Subcutaneous abdominal adipose tissue (tissue), 5 donors: ENCODE measurements at regions not wholly inside any gene's neighbourhood (a gene's known extent, or its start where the extent isn't known, plus 50 kb on each side); places are given as distances from the start of the nearest gene placed in this dataset.

ENCODE experiments used
- H3K27ac ChIP-seq: one replicate; pipeline ENCODE4 v1.7.0; 2013; ENCODE audit warnings: low read depth, mild to moderate bottlenecking, inconsistent platforms, low read length, moderate library complexity
- H3K27me3 ChIP-seq, 5 donors: one replicate each; pipeline ENCODE4 v1.7.0; 2013; ENCODE audit warnings: low read length in 5 of 5, inconsistent platforms in 1 of 5; ENCODE audit not compliant: control insufficient read depth in 5 of 5, insufficient read depth in 4 of 5
- H3K36me3 ChIP-seq, 5 donors: one replicate each; pipeline ENCODE4 v1.7.0; 2013; ENCODE audit warnings: low read length in 5 of 5; ENCODE audit not compliant: control insufficient read depth in 5 of 5, insufficient read depth in 5 of 5
- H3K4me1 ChIP-seq, 5 donors: one replicate each; pipeline ENCODE4 v1.7.0; 2013; ENCODE audit warnings: low read length in 5 of 5, mild to moderate bottlenecking in 3 of 5, moderate library complexity in 1 of 5; ENCODE audit not compliant: control insufficient read depth in 5 of 5, insufficient read depth in 5 of 5
- H3K4me3 ChIP-seq, 5 donors: one replicate each; pipeline ENCODE4 v1.7.0; 2013; ENCODE audit warnings: low read length in 5 of 5, low read depth in 1 of 5
- H3K9ac ChIP-seq, 5 donors: one replicate each; pipeline ENCODE4 v1.7.0; 2013; ENCODE audit warnings: low read length in 5 of 5, mild to moderate bottlenecking in 4 of 5, moderate library complexity in 3 of 5
- H3K9me3 ChIP-seq, 5 donors: one replicate each; pipeline ENCODE4 v1.7.0; 2013; ENCODE audit warnings: low read length in 5 of 5; ENCODE audit not compliant: control insufficient read depth in 5 of 5
- donor health status: healthy.
- donor health status: healthy.
- donor health status: healthy.
- donor health status: healthy.
- donor health status: healthy.

GRCh38 chr14:44010071-44010470 is 497.0 kb downstream of the FSCB start:
- no peaks in the 10 kb centered on the region for H3K36me3 ChIP-seq
- H3K9ac ChIP-seq = no peak overlapping the region
- H3K27ac ChIP-seq = no peak overlapping the region
- no peak overlapping the region for H3K4me3 ChIP-seq
- H3K27me3 ChIP-seq = no peaks in the 10 kb centered on the region
- H3K4me1 ChIP-seq = no peaks in the 10 kb centered on the region
- H3K9me3 ChIP-seq = peaks cover 0 to 3% (median 0%) of the 10 kb centered on the region in 5 donors

GRCh38 chr14:44009642-44010041 is 497.4 kb downstream of the FSCB start:
- no peaks in the 10 kb centered on the region for H3K4me1 ChIP-seq
- H3K36me3 ChIP-seq = no peaks in the 10 kb centered on the region
- H3K9me3 ChIP-seq = peaks cover 0 to 3% (median 0%) of the 10 kb centered on the region in 5 donors
- no peaks in the 10 kb centered on the region for H3K27me3 ChIP-seq
- no peak overlapping the region for H3K27ac ChIP-seq
- no peak overlapping the region for H3K9ac ChIP-seq
- no peak overlapping the region for H3K4me3 ChIP-seq

GRCh38 chr14:43988989-43989388 is 518.1 kb downstream of the FSCB start:
- Histone ChIP-seq H3K27ac (no peak overlapping the region), H3K4me1 (no peaks in the 10 kb centered on the region), H3K9ac (no peak overlapping the region), H3K27me3 (no peaks in the 10 kb centered on the region), H3K9me3 (no peaks in the 10 kb centered on the region), H3K4me3 (no peak overlapping the region), H3K36me3 (no peaks in the 10 kb centered on the region)

GRCh38 chr14:43983721-43984120 is 523.4 kb downstream of the FSCB start:
- Histone ChIP-seq H3K9me3 (peaks cover 0 to 3% (median 0%) of the 10 kb centered on the region in 5 donors), H3K4me1 (no peaks in the 10 kb centered on the region), H3K27me3 (no peaks in the 10 kb centered on the region), H3K9ac (no peak overlapping the region), H3K36me3 (no peaks in the 10 kb centered on the region), H3K27ac (no peak overlapping the region), H3K4me3 (no peak overlapping the region)

GRCh38 chr14:43981135-43981768 is 525.8 kb downstream of the FSCB start:
- no peaks in the 10 kb centered on the region for H3K27me3 ChIP-seq
- no peaks in the 10 kb centered on the region for H3K4me1 ChIP-seq
- no peak overlapping the region for H3K27ac ChIP-seq

GRCh38 chr14:43956741-43957140 is 550.3 kb downstream of the FSCB start:
- Histone ChIP-seq H3K4me1 (no peaks in the 10 kb centered on the region), H3K9ac (no peak overlapping the region)

More at GRCh38 chr14:43981135-43981768, 525.8 kb downstream of the FSCB start:
- H3K9me3 ChIP-seq = peaks cover 0 to 3% (median 0%) of the 10 kb centered on the region in 5 donors
- H3K9ac ChIP-seq = no peak overlapping the region
- no peaks in the 10 kb centered on the region for H3K36me3 ChIP-seq
- no peak overlapping the region for H3K4me3 ChIP-seq

GRCh38 chr14:43949400-43949799 is 557.7 kb downstream of the FSCB start:
- no peaks in the 10 kb centered on the region for H3K27me3 ChIP-seq
- no peaks in the 10 kb centered on the region for H3K4me1 ChIP-seq
- H3K4me3 ChIP-seq = no peak overlapping the region
- no peaks in the 10 kb centered on the region for H3K36me3 ChIP-seq
- H3K9ac ChIP-seq = no peak overlapping the region
- no peak overlapping the region for H3K27ac ChIP-seq
- H3K9me3 ChIP-seq = no peaks in the 10 kb centered on the region

More at GRCh38 chr14:43956741-43957140, 550.3 kb downstream of the FSCB start:
- Histone ChIP-seq H3K27me3 (no peaks in the 10 kb centered on the region), H3K27ac (no peak overlapping the region), H3K9me3 (no peaks in the 10 kb centered on the region), H3K4me3 (no peak overlapping the region), H3K36me3 (no peaks in the 10 kb centered on the region)

GRCh38 chr14:43939836-43940235 is 567.2 kb downstream of the FSCB start:
- no peaks in the 10 kb centered on the region for H3K27me3 ChIP-seq
- H3K9me3 ChIP-seq = peaks cover 0 to 7% (median 0%) of the 10 kb centered on the region in 5 donors
- H3K36me3 ChIP-seq = no peaks in the 10 kb centered on the region
- H3K4me3 ChIP-seq = no peak overlapping the region
- H3K4me1 ChIP-seq = no peaks in the 10 kb centered on the region
- H3K9ac ChIP-seq = no peak overlapping the region
- no peak overlapping the region for H3K27ac ChIP-seq

- Histone ChIP-seq H3K9ac (no peak overlapping the region), H3K27ac (no peak overlapping the region), H3K27me3 (no peaks in the 10 kb centered on the region), H3K4me1 (no peaks in the 10 kb centered on the region), H3K4me3 (no peak overlapping the region), H3K9me3 (peaks cover 0 to 7% (median 2%) of the 10 kb centered on the region in 5 donors), H3K36me3 (no peaks in the 10 kb centered on the region)
These were observed 568.3 kb downstream of the FSCB start for GRCh38 chr14:43938588-43939281.

- no peak overlapping the region for H3K4me3 ChIP-seq
- no peak overlapping the region for H3K27ac ChIP-seq
- peaks cover 0 to 7% (median 2%) of the 10 kb centered on the region in 5 donors for H3K9me3 ChIP-seq
- no peaks in the 10 kb centered on the region for H3K27me3 ChIP-seq
- H3K36me3 ChIP-seq = no peaks in the 10 kb centered on the region
- no peaks in the 10 kb centered on the region for H3K4me1 ChIP-seq
- H3K9ac ChIP-seq = no peak overlapping the region
These were observed 570.1 kb downstream of the FSCB start for GRCh38 chr14:43937001-43937400.
